GM06990 (cell line): ENCODE measurements at regions not wholly inside any gene's neighbourhood (a gene's known extent, or its start where the extent isn't known, plus 50 kb on each side); places are given as distances from the start of the nearest gene placed in this dataset.

Experiments
- DNase-seq: peaks from one replicate; pipeline ENCODE4 v3.0.0-alpha.2; 2011; ENCODE audit not compliant: insufficient read length; ENCODE audit errors: extremely low read depth
- H3K27me3 ChIP-seq: replicated peaks from 2 replicates; pipeline ENCODE4 v1.6.0; 2011; ENCODE audit warnings: low read length; ENCODE audit not compliant: control insufficient read depth, insufficient read depth
- H3K36me3 ChIP-seq: 2 replicates; pipeline ENCODE4 v1.5.1; 2011; ENCODE audit warnings: low read length; ENCODE audit not compliant: control insufficient read depth, insufficient read depth
- H3K4me3 ChIP-seq: replicated peaks from 2 replicates; pipeline ENCODE4 v1.5.1; 2011; ENCODE audit warnings: low read depth, mild to moderate bottlenecking, control low read depth, low read length
- CTCF ChIP-seq: IDR thresholded peaks from 2 replicates; pipeline ENCODE4 v1.5.1; 2011; ENCODE audit warnings: low read length, control low read depth, mild to moderate bottlenecking, inconsistent platforms; ENCODE audit not compliant: insufficient read depth, poor library complexity, severe bottlenecking

DNA sequence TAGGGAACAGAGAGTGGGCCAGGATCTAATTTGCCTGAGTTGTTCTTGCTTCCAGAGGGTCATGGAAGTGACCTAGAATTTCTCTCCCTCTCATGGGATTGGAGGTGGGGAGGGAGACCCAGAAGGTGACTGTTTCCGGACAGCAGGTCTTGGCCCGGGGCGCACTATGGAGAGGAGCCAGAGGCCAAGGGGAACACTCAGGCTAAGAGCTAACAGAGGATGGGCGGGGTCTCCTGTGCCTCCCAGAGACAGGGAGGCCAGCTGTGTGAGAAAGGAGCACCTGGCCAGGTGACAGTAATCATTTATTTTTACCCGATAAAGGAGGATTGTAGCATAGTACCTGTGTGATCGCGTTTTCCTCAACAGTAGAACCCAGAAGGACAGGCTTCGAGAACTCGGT, 50.9 kb upstream of the ANKH start:
- no peaks in the 10 kb centered on the region for H3K36me3 ChIP-seq
- H3K27me3 ChIP-seq, result no peaks in the 10 kb centered on the region
- H3K4me3 ChIP-seq, result no peak overlapping the region
- DNase-seq, result no peak
- TF ChIP-seq CTCF, result no peak
